ENCODE measurements at regions not wholly inside any gene's neighbourhood (a gene's known extent, or its start where the extent isn't known, plus 50 kb on each side); places are given as distances from the start of the nearest gene placed in this dataset.
"Not testable (repeated sequence)": the region's sequence is repeated elsewhere in the genome, so short reads cannot be mapped to it uniquely, and the experiment has no call there.

- DNase-seq (ENCODE audit: low spot score): no peak
These were observed 425.8 kb upstream of the MDFIC2 start for GRCh38 chr3:70738291-70738681.

GRCh38 chr3:70737666-70738290 lies 425.3 kb upstream of the MDFIC2 start:
- no peak for DNase-seq (ENCODE audit: low spot score)

GRCh38 chr3:70736009-70736408 lies 423.6 kb upstream of the MDFIC2 start:
- no peak for DNase-seq (ENCODE audit: low spot score)

- DNase-seq (ENCODE audit: low spot score): no peak
These were observed 422.3 kb upstream of the MDFIC2 start for GRCh38 chr3:70734756-70735155.

GRCh38 chr3:70731046-70731445 lies 418.6 kb upstream of the MDFIC2 start:
- DNase-seq (ENCODE audit: low spot score): no peak

- no peak for DNase-seq (ENCODE audit: low spot score)
These were observed 417.4 kb upstream of the MDFIC2 start for GRCh38 chr3:70729845-70730244.

- no peak for DNase-seq (ENCODE audit: low spot score)
These were observed 415.9 kb upstream of the MDFIC2 start for GRCh38 chr3:70728311-70728710.

GRCh38 chr3:70726961-70727360 lies 414.5 kb upstream of the MDFIC2 start:
- no peak for DNase-seq (ENCODE audit: low spot score)

- DNase-seq (ENCODE audit: low spot score): no peak
These were observed 413.9 kb upstream of the MDFIC2 start for GRCh38 chr3:70726096-70726938.

GRCh38 chr3:70722018-70722417 lies 409.6 kb upstream of the MDFIC2 start:
- no peak for DNase-seq (ENCODE audit: low spot score)

GRCh38 chr3:70716832-70717231 lies 404.4 kb upstream of the MDFIC2 start:
- DNase-seq (ENCODE audit: low spot score): no peak

- DNase-seq (ENCODE audit: low spot score): no peak
These were observed 400.1 kb upstream of the MDFIC2 start for GRCh38 chr3:70712449-70713082.

- DNase-seq (ENCODE audit: low spot score): no peak
These were observed 391.1 kb upstream of the MDFIC2 start for GRCh38 chr3:70703305-70704102.

- DNase-seq (ENCODE audit: low spot score): no peak
These were observed 389.7 kb upstream of the MDFIC2 start for GRCh38 chr3:70702132-70702531.

- no peak for DNase-seq (ENCODE audit: low spot score)
These were observed 372.3 kb upstream of the MDFIC2 start for GRCh38 chr3:70684701-70685100.

GRCh38 chr3:70675810-70676209 lies 363.4 kb upstream of the MDFIC2 start:
- DNase-seq (ENCODE audit: low spot score): not testable (repeated sequence)

- no peak for DNase-seq (ENCODE audit: low spot score)
These were observed 346.3 kb upstream of the MDFIC2 start for GRCh38 chr3:70658513-70659310.

GRCh38 chr3:70657454-70657853 lies 345.0 kb upstream of the MDFIC2 start:
- no peak for DNase-seq (ENCODE audit: low spot score)

GRCh38 chr3:70647823-70648222 lies 335.4 kb upstream of the MDFIC2 start:
- no peak for DNase-seq (ENCODE audit: low spot score)

- DNase-seq (ENCODE audit: low spot score): no peak
These were observed 334.7 kb upstream of the MDFIC2 start for GRCh38 chr3:70647094-70647493.

- DNase-seq (ENCODE audit: low spot score): no peak
These were observed 334.2 kb upstream of the MDFIC2 start for GRCh38 chr3:70646635-70647034.

GRCh38 chr3:70640481-70640880 lies 328.0 kb upstream of the MDFIC2 start:
- no peak for DNase-seq (ENCODE audit: low spot score)

Data from hematopoietic multipotent progenitor cell treated with erythropoietin and hydrocortisone succinate and interleukin-3 and kit ligand, for 17 days (in vitro differentiated cells).